CD14-positive monocyte (primary cell): ENCODE measurements at regions not wholly inside any gene's neighbourhood (a gene's known extent, or its start where the extent isn't known, plus 50 kb on each side); places are given as distances from the start of the nearest gene placed in this dataset.

Experiments
- DNase-seq, 3 donors: peaks; one replicate each; pipeline ENCODE4 v3.0.0-alpha.2; 2011 to 2022
- H2AFZ ChIP-seq: 2 replicates; pipeline ENCODE4 v1.6.0; 2012; ENCODE audit warnings: mild to moderate bottlenecking, low read depth, low read length, inconsistent platforms; ENCODE audit not compliant: insufficient read depth, poor library complexity, severe bottlenecking
- H3K27ac ChIP-seq, 2 donors: 1 replicate in 1 of 2; 2 replicates in 1 of 2; pipeline ENCODE4 v1.5.1; 2012 to 2013; ENCODE audit warnings: low read length in 2 of 2, control low read depth in 1 of 2, inconsistent platforms in 1 of 2, low read depth in 1 of 2, mild to moderate bottlenecking in 1 of 2
- H3K27me3 ChIP-seq, 2 donors: one replicate each; pipeline versions ENCODE4 v1.6.0 to v1.6.1; 2011 to 2013; ENCODE audit warnings: low read length in 2 of 2; ENCODE audit not compliant: control insufficient read depth in 2 of 2, insufficient read depth in 2 of 2
- H3K36me3 ChIP-seq, 2 donors: replicated peaks in 1 of 2; 1 replicate in 1 of 2; 2 replicates in 1 of 2; pipeline versions ENCODE4 v1.5.1 to v1.6.1; 2012 to 2013; ENCODE audit warnings: low read length in 2 of 2, control low read depth in 1 of 2, inconsistent platforms in 1 of 2, mild to moderate bottlenecking in 1 of 2; ENCODE audit not compliant: insufficient read depth in 2 of 2, control insufficient read depth in 1 of 2
- H3K4me1 ChIP-seq, 2 donors: 1 replicate in 1 of 2; 2 replicates in 1 of 2; pipeline versions ENCODE4 v1.5.1 to v1.6.1; 2012 to 2013; ENCODE audit warnings: low read length in 2 of 2, control low read depth in 1 of 2, inconsistent platforms in 1 of 2, mild to moderate bottlenecking in 1 of 2, moderate library complexity in 1 of 2; ENCODE audit not compliant: insufficient read depth in 2 of 2, control insufficient read depth in 1 of 2
- H3K4me2 ChIP-seq: replicated peaks from 2 replicates; pipeline ENCODE3; 2012; ENCODE audit warnings: low read length, moderate library complexity, mild to moderate bottlenecking; ENCODE audit not compliant: poor library complexity, severe bottlenecking; ENCODE audit errors: extremely low read depth
- H3K4me3 ChIP-seq, 3 experiments: fragments of 200-600 bp in 1 of 3; sonication (generic) in 1 of 3; replicated peaks in 1 of 3; 1 replicate in 2 of 3; 2 replicates in 1 of 3; pipeline ENCODE4 v1.5.1; 2011 to 2013; ENCODE audit warnings: low read length in 3 of 3, mild to moderate bottlenecking in 3 of 3, control low read depth in 2 of 3, low read depth in 2 of 3, inconsistent platforms in 1 of 3, moderate library complexity in 1 of 3
- H3K79me2 ChIP-seq: 2 replicates; pipeline ENCODE4 v1.6.0; 2012; ENCODE audit warnings: mild to moderate bottlenecking, control low read depth, inconsistent platforms, low read length, moderate library complexity; ENCODE audit not compliant: insufficient read depth
- H3K9ac ChIP-seq: 2 replicates; pipeline ENCODE4 v1.6.0; 2017; ENCODE audit warnings: low read length, mild to moderate bottlenecking; ENCODE audit not compliant: insufficient read depth, poor library complexity, severe bottlenecking
- H3K9me3 ChIP-seq, 2 donors: replicated peaks in 1 of 2; 1 replicate in 1 of 2; 2 replicates in 1 of 2; pipeline versions ENCODE4 v1.5.1 to v1.6.1; 2012 to 2013; ENCODE audit warnings: low read length in 2 of 2, control low read depth in 1 of 2; ENCODE audit not compliant: control insufficient read depth in 1 of 2, insufficient read depth in 1 of 2
- H4K20me1 ChIP-seq: 2 replicates; pipeline ENCODE4 v1.6.0; 2012; ENCODE audit warnings: mild to moderate bottlenecking, low read length, control low read depth, moderate library complexity; ENCODE audit not compliant: insufficient read depth
- H3K27ac Mint-ChIP-seq, 7 donors: one replicate each; pipeline ENCODE4 v1.8.0; 2020; ENCODE audit warnings: mild to moderate bottlenecking in 7 of 7, mixed read lengths in 7 of 7, moderate library complexity in 6 of 7, inconsistent platforms in 2 of 7
- H3K27me3 Mint-ChIP-seq, 3 donors: one replicate each; pipeline ENCODE4 v1.8.0; 2021 to 2022; ENCODE audit warnings: low read depth in 3 of 3, mild to moderate bottlenecking in 3 of 3, mixed read lengths in 3 of 3, moderate library complexity in 3 of 3, inconsistent platforms in 1 of 3
- H3K36me3 Mint-ChIP-seq, 2 donors: one replicate each; pipeline ENCODE4 v1.8.0; 2020; ENCODE audit warnings: mixed read lengths in 2 of 2, inconsistent platforms in 1 of 2, mild to moderate bottlenecking in 1 of 2
- H3K4me1 Mint-ChIP-seq: one replicate; pipeline ENCODE4 v1.8.0; 2020; ENCODE audit warnings: mild to moderate bottlenecking, mixed read lengths
- H3K4me3 Mint-ChIP-seq, 2 donors: one replicate each; pipeline ENCODE4 v1.8.0; 2020; ENCODE audit warnings: mild to moderate bottlenecking in 2 of 2, mixed read lengths in 2 of 2, moderate library complexity in 1 of 2
- H3K9me3 Mint-ChIP-seq, 7 donors: one replicate each; pipeline ENCODE4 v1.8.0; 2020 to 2022; ENCODE audit warnings: mixed read lengths in 7 of 7, mild to moderate bottlenecking in 6 of 7, moderate library complexity in 6 of 7, inconsistent platforms in 2 of 7
- WGBS: methylation state at CpG from one replicate; pipeline ENCODE4 v1.1.5; 2013; ENCODE audit warnings: missing lambda C conversion rate; ENCODE audit not compliant: insufficient coverage; 5-methylcytosine and 5-hydroxymethylcytosine counted together
- intact Hi-C, 2 donors: fragments of 100-400 bp; cut with micrococcal nuclease; formaldehyde crosslinking; loops; one replicate each; pipeline versions ENCODE4 v1.15.0 to v1.15.1; 2023
- TF ChIP-seq, protein P1 (sequence below): fragments of 200-600 bp; IDR thresholded peaks from one replicate; pipeline ENCODE4 v1.8.0; 2022; ENCODE audit warnings: antibody characterized with exemption, mild to moderate bottlenecking

DNA sequence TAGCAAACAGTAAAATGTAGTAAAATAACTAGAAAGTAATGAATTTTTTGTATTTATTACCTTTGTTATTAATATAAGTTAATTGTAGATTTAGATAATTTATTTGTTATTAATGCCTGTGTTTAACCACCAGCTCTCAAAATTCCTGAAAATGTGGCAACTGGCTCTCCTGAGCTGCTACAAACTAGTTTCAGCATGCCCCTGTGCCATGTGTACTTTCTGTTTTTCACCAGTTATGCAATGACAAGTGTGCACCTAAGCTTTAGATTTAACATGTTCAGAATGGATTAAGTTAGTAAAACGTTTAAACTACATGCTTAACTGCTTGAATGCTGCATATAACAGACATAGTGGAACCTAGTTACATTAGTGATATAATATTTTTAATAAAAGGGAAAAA lies 88.1 kb downstream of the POSTN start:
- no peaks in the 10 kb centered on the region for H4K20me1 ChIP-seq
- no peaks in the 10 kb centered on the region for H3K27me3 ChIP-seq
- no peak overlapping the region for H3K27ac ChIP-seq
- H3K79me2 ChIP-seq, result no peaks in the 10 kb centered on the region
- no peaks in the 10 kb centered on the region for H3K36me3 ChIP-seq
- Mint-ChIP-seq H3K4me1 (no peaks in the 10 kb centered on the region), H3K9me3 (peaks cover 0 to 14% (median 4%) of the 10 kb centered on the region in 7 donors), H3K36me3 (no peaks in the 10 kb centered on the region), H3K4me3 (no peak overlapping the region), H3K27me3 (no peaks in the 10 kb centered on the region), H3K27ac (no peak overlapping the region)
- H2AFZ ChIP-seq, result no peak overlapping the region
- no peaks in the 10 kb centered on the region for H3K4me1 ChIP-seq
- intact Hi-C loops, result no loop called here
- H3K9me3 ChIP-seq, result peaks cover 6 to 10% of the 10 kb centered on the region in 2 donors
- WGBS, result no CpG with 5 or more reads among the region's 1 CpG
- H3K9ac ChIP-seq, result no peak overlapping the region
- H3K4me3 ChIP-seq, result no peak overlapping the region
- TF ChIP-seq, protein P1, sequence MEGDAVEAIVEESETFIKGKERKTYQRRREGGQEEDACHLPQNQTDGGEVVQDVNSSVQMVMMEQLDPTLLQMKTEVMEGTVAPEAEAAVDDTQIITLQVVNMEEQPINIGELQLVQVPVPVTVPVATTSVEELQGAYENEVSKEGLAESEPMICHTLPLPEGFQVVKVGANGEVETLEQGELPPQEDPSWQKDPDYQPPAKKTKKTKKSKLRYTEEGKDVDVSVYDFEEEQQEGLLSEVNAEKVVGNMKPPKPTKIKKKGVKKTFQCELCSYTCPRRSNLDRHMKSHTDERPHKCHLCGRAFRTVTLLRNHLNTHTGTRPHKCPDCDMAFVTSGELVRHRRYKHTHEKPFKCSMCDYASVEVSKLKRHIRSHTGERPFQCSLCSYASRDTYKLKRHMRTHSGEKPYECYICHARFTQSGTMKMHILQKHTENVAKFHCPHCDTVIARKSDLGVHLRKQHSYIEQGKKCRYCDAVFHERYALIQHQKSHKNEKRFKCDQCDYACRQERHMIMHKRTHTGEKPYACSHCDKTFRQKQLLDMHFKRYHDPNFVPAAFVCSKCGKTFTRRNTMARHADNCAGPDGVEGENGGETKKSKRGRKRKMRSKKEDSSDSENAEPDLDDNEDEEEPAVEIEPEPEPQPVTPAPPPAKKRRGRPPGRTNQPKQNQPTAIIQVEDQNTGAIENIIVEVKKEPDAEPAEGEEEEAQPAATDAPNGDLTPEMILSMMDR, result no peak
- no peak overlapping the region for H3K4me2 ChIP-seq
- no peak for DNase-seq

DNA sequence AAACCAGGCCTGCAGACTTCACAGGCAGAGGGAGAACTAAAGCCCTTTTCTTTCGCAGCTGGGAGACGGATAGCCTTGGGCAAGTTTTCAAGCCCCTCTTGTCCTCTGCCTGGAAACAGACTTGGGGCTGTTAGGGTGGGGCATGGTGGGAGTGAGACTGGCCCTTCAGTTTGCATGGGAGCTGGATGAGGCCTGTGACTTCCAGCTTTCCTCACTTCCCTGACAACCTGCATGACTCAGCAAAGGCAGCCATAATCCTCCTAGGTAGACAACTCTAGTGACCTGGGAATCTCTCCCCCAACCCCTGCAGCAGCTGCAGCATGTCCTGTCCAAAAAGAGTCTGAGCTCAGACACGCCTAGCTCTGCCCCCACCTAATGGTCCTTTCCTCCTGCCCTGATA lies 93.0 kb downstream of the POSTN start:
- Histone ChIP-seq H3K9ac (no peak overlapping the region), H3K9me3 (peaks cover 11 to 16% of the 10 kb centered on the region in 2 donors), H4K20me1 (no peaks in the 10 kb centered on the region), H3K4me2 (no peak overlapping the region), H3K27ac (no peak overlapping the region), H3K36me3 (no peaks in the 10 kb centered on the region), H3K79me2 (no peaks in the 10 kb centered on the region), H3K4me3 (no peak overlapping the region), H3K4me1 (no peaks in the 10 kb centered on the region), H2AFZ (no peak overlapping the region), H3K27me3 (no peaks in the 10 kb centered on the region)
- Mint-ChIP-seq H3K36me3 (no peaks in the 10 kb centered on the region), H3K27ac (no peak overlapping the region), H3K4me3 (no peak overlapping the region), H3K27me3 (no peaks in the 10 kb centered on the region), H3K4me1 (no peaks in the 10 kb centered on the region), H3K9me3 (peaks cover 0 to 22% (median 7%) of the 10 kb centered on the region in 7 donors)
- WGBS, result 100% methylated on average over 1 of the region's 3 CpGs
- TF ChIP-seq, protein P1, result no peak
- intact Hi-C loops, result no loop called here
- DNase-seq, result no peak
